Endodermal cell (in vitro differentiated cells): ENCODE measurements at regions not wholly inside any gene's neighbourhood (a gene's known extent, or its start where the extent isn't known, plus 50 kb on each side); places are given as distances from the start of the nearest gene placed in this dataset.
"Not testable (repeated sequence)": the region's sequence is repeated elsewhere in the genome, so short reads cannot be mapped to it uniquely, and the experiment has no call there.

ENCODE experiments used
- DNase-seq: peaks from one replicate; pipeline ENCODE4 v3.0.0-alpha.2; 2017
- H3K27ac ChIP-seq: 2 replicates; pipeline ENCODE4 v1.5.1; 2013; ENCODE audit warnings: mild to moderate bottlenecking, low read depth, low read length, moderate library complexity
- H3K27me3 ChIP-seq: 2 replicates; pipeline ENCODE4 v1.6.1; 2013; ENCODE audit warnings: mild to moderate bottlenecking, low read length, moderate library complexity; ENCODE audit not compliant: insufficient read depth, control insufficient read depth, poor library complexity, severe bottlenecking
- H3K36me3 ChIP-seq: 2 replicates; pipeline ENCODE4 v1.7.0; 2013; ENCODE audit warnings: mild to moderate bottlenecking, low read length, moderate library complexity; ENCODE audit not compliant: control insufficient read depth, insufficient read depth
- H3K4me1 ChIP-seq: one replicate; pipeline ENCODE4 v1.7.0; 2013; ENCODE audit warnings: low read length; ENCODE audit not compliant: control insufficient read depth, insufficient read depth
- H3K4me3 ChIP-seq: 2 replicates; pipeline ENCODE4 v1.5.1; 2013; ENCODE audit warnings: mild to moderate bottlenecking, low read length, moderate library complexity
- H3K9ac ChIP-seq: 2 replicates; pipeline ENCODE4 v1.6.1; 2013; ENCODE audit warnings: mild to moderate bottlenecking, low read length, moderate library complexity; ENCODE audit not compliant: poor library complexity, severe bottlenecking; ENCODE audit errors: extremely low read depth
- H3K9me3 ChIP-seq: 2 replicates; pipeline ENCODE4 v1.6.1; 2013; ENCODE audit warnings: mild to moderate bottlenecking, low read length, moderate library complexity; ENCODE audit not compliant: control insufficient read depth
- H3K27ac Mint-ChIP-seq: 2 replicates; pipeline ENCODE4 v1.8.0; 2020; ENCODE audit warnings: mixed read lengths
- H3K27me3 Mint-ChIP-seq: 2 replicates; pipeline ENCODE4 v1.8.0; 2021; ENCODE audit warnings: mild to moderate bottlenecking, mixed read lengths; ENCODE audit not compliant: insufficient read depth
- H3K36me3 Mint-ChIP-seq: 2 replicates; pipeline ENCODE4 v1.8.0; 2020; ENCODE audit warnings: low read depth, mixed read lengths
- H3K4me1 Mint-ChIP-seq: 2 replicates; pipeline ENCODE4 v1.8.0; 2020; ENCODE audit warnings: mixed read lengths
- H3K4me3 Mint-ChIP-seq: 2 replicates; pipeline ENCODE4 v1.8.0; 2020; ENCODE audit warnings: mild to moderate bottlenecking, moderate library complexity, mixed read lengths
- H3K9me3 Mint-ChIP-seq: 2 replicates; pipeline ENCODE4 v1.8.0; 2020; ENCODE audit warnings: mild to moderate bottlenecking, mixed read lengths
- CTCF ChIP-seq: fragments of 200-600 bp; sonication (generic); conservative IDR thresholded peaks from 2 replicates; pipeline ENCODE4 v1.5.0; 2021; ENCODE audit warnings: antibody characterized with exemption, mild to moderate bottlenecking
- WGBS, 2 experiments: methylation state at CpG; one replicate each; pipeline versions ENCODE4 v1.1.5 to v1.1.7; 2013; ENCODE audit warnings: missing lambda C conversion rate in 2 of 2, mixed read lengths in 1 of 2; ENCODE audit not compliant: insufficient coverage in 1 of 2, insufficient read length in 1 of 2; 5-methylcytosine and 5-hydroxymethylcytosine counted together

DNA sequence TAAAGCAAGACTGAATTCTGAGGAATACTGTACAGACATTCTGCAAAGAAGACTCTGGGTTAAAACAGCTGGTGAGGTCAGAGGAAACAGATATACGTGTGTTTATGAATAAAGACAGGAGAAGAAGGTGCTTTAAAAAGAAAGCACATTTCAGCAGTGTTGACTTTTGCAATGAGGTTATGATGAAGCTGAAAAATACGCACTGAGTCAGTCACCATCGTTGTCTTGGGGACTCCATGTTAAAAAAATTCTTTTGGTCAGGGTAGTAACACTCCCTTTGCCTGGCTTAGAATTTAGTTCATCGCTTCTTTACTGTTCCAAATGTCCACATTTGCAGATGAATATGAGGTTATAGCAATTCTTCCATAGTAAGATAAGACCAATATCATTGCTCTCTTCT is 1049.0 kb downstream of the TSN start:
- Mint-ChIP-seq H3K36me3 (no peaks in the 10 kb centered on the region), H3K9me3 (peaks cover 9% of the 10 kb centered on the region), H3K4me3 (no peak overlapping the region), H3K27me3 (no peaks in the 10 kb centered on the region), H3K27ac (no peak overlapping the region), H3K4me1 (no peaks in the 10 kb centered on the region)
- Histone ChIP-seq H3K27me3 (no peaks in the 10 kb centered on the region), H3K27ac (no peak overlapping the region), H3K4me3 (no peak overlapping the region), H3K9ac (no peak overlapping the region), H3K4me1 (no peaks in the 10 kb centered on the region), H3K9me3 (peaks cover 9% of the 10 kb centered on the region), H3K36me3 (no peaks in the 10 kb centered on the region)
- WGBS, 2 experiments = 92 to 97% methylated on average over 3 to 4 of the region's 4 CpGs
- no peak for TF ChIP-seq CTCF
- no peak for DNase-seq

DNA sequence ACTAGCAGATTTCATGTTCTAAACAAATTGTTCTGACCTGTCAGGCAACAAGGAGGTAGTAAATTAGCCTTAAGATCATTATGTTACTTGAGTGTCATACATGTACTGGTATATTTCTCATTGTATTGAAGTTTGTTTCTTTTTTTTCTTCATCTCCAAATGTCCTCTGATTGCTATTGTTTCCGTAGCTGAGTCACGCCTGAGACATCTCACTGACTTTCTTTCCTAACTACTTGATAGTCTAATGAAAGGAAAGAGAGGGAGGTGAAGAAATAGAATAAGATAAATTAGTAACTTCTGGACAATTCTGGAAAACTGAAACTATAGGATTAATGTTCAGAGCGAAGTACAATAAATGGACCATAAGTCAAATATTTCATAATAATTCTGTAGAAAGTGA is 1049.9 kb downstream of the TSN start:
- WGBS, 2 experiments = 100% methylated on average over 1 of the region's 3 CpGs
- Histone ChIP-seq H3K27me3 (no peaks in the 10 kb centered on the region), H3K9ac (no peak overlapping the region), H3K4me1 (no peaks in the 10 kb centered on the region), H3K9me3 (peaks cover 9% of the 10 kb centered on the region), H3K36me3 (no peaks in the 10 kb centered on the region), H3K4me3 (no peak overlapping the region), H3K27ac (no peak overlapping the region)
- no peak overlapping the region for H3K27ac Mint-ChIP-seq
- H3K27me3 Mint-ChIP-seq = no peaks in the 10 kb centered on the region
- H3K4me1 Mint-ChIP-seq = no peaks in the 10 kb centered on the region
- H3K36me3 Mint-ChIP-seq = no peaks in the 10 kb centered on the region
- H3K9me3 Mint-ChIP-seq = peaks cover 9% of the 10 kb centered on the region
- DNase-seq = no peak
- TF ChIP-seq CTCF = no peak
- no peak overlapping the region for H3K4me3 Mint-ChIP-seq

DNA sequence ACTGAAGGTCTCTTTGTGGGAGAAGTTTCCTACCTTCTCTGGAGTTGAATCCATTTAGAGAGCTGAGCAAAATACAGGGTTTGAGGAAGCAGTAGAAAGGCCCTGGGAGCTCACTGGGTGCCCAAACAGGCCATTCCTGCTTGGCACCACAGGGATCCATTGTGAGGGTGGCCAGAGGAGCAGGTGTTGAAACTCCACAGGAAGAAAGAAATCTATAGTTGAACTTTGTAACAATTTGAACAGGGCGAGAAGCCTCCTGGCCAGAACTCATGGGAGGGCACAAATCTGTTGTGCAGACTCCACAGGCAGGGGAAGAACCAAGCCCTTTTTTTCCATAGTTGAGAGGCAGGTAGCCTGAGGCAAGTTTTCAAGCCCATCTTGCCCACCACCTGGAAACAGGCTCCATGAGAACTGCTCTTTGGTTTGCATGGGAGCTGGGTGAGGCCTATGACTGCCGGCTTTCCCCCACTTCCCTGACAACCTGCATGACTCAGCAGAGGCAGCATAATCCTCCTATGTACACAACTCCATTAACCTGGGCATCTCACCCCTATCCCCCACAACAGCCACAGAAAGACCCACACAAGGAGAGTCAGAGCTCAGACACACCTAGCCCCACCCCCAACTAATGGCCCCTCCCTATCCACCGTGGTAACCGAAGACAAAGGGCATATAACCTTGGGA is 1053.0 kb downstream of the TSN start:
- H3K36me3 ChIP-seq = no peaks in the 10 kb centered on the region
- Mint-ChIP-seq H3K9me3 (peaks cover 16% of the 10 kb centered on the region), H3K4me3 (no peak overlapping the region), H3K4me1 (no peaks in the 10 kb centered on the region), H3K36me3 (no peaks in the 10 kb centered on the region), H3K27me3 (no peaks in the 10 kb centered on the region), H3K27ac (no peak overlapping the region)
- H3K9ac ChIP-seq = no peak overlapping the region
- H3K27ac ChIP-seq = no peak overlapping the region
- H3K9me3 ChIP-seq = peaks cover 9% of the 10 kb centered on the region
- TF ChIP-seq CTCF = no peak
- H3K4me1 ChIP-seq = no peaks in the 10 kb centered on the region
- no peaks in the 10 kb centered on the region for H3K27me3 ChIP-seq
- H3K4me3 ChIP-seq = no peak overlapping the region
- DNase-seq = no peak
- WGBS, 2 experiments = 95 to 100% methylated on average over 1 to 4 of the region's 4 CpGs

DNA sequence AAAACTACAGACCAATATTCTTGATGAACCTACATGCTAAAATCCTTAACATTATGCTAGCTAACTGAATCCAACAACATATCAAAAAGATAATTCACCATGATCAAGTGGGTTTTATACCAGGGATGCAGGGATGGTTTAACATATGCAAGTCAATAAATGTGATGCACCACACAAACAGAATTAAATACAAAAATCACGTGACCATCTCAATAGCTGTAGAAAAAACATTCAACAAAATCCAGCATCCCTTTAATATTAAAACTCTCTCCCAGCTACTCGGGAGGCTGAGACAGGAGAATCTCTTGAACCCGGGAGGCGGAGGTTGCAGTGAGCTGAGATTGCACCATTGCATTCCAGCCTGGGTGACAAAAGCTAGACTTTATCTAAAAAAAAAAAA is 1056.8 kb downstream of the TSN start:
- not testable (repeated sequence) for H3K4me3 Mint-ChIP-seq, H3K27me3 ChIP-seq, H3K4me1 ChIP-seq, H3K27ac ChIP-seq, H3K9me3 ChIP-seq, H3K27ac Mint-ChIP-seq, H3K4me3 ChIP-seq, H3K36me3 Mint-ChIP-seq, H3K27me3 Mint-ChIP-seq, H3K9ac ChIP-seq, H3K36me3 ChIP-seq, DNase-seq, H3K4me1 Mint-ChIP-seq
- H3K9me3 Mint-ChIP-seq = peaks cover 18% of the 10 kb centered on the region
- WGBS, 2 experiments = 67% methylated on average over 4 of the region's 4 CpGs; no CpG with 5 or more reads in 1 of the 2 experiments
